ENCODE measurements at regions not wholly inside any gene's neighbourhood (a gene's known extent, or its start where the extent isn't known, plus 50 kb on each side); places are given as distances from the start of the nearest gene placed in this dataset.

GRCh38 chr12:89244536-89244935 lies 107.8 kb downstream of the DUSP6 start:
- no peak for DNase-seq (ENCODE audit: extremely low spot score, unreplicated experiment)
- Mint-ChIP-seq H3K4me3 (ENCODE audit: unreplicated experiment) (no peak overlapping the region), H3K36me3 (ENCODE audit: unreplicated experiment) (no peaks in the 10 kb centered on the region), H3K4me1 (ENCODE audit: unreplicated experiment) (peaks cover 4% of the 10 kb centered on the region), H3K27ac (ENCODE audit: unreplicated experiment) (no peak overlapping the region), H3K9me3 (ENCODE audit: unreplicated experiment) (peaks cover 11% of the 10 kb centered on the region), H3K27me3 (ENCODE audit: unreplicated experiment) (no peaks in the 10 kb centered on the region)
- TF ChIP-seq CTCF (IDR thresholded peaks at IDR 0.05), result no peak

- DNase-seq (ENCODE audit: extremely low spot score, unreplicated experiment), result no peak
- no peak overlapping the region for H3K27ac Mint-ChIP-seq (ENCODE audit: unreplicated experiment)
- no peak overlapping the region for H3K4me3 Mint-ChIP-seq (ENCODE audit: unreplicated experiment)
- H3K27me3 Mint-ChIP-seq (ENCODE audit: unreplicated experiment), result no peaks in the 10 kb centered on the region
- no peaks in the 10 kb centered on the region for H3K36me3 Mint-ChIP-seq (ENCODE audit: unreplicated experiment)
- peaks cover 4% of the 10 kb centered on the region for H3K4me1 Mint-ChIP-seq (ENCODE audit: unreplicated experiment)
- no peak for TF ChIP-seq CTCF (IDR thresholded peaks at IDR 0.05)
- H3K9me3 Mint-ChIP-seq (ENCODE audit: unreplicated experiment), result peaks cover 11% of the 10 kb centered on the region
Measured at GRCh38 chr12:89243771-89244170, 108.5 kb downstream of the DUSP6 start.

GRCh38 chr12:89239534-89239933 lies 112.8 kb downstream of the DUSP6 start:
- Mint-ChIP-seq H3K36me3 (ENCODE audit: unreplicated experiment) (no peaks in the 10 kb centered on the region), H3K4me1 (ENCODE audit: unreplicated experiment) (no peaks in the 10 kb centered on the region), H3K27ac (ENCODE audit: unreplicated experiment) (no peak overlapping the region), H3K4me3 (ENCODE audit: unreplicated experiment) (no peak overlapping the region), H3K27me3 (ENCODE audit: unreplicated experiment) (no peaks in the 10 kb centered on the region), H3K9me3 (ENCODE audit: unreplicated experiment) (peaks cover 11% of the 10 kb centered on the region)
- DNase-seq (ENCODE audit: extremely low spot score, unreplicated experiment), result no peak
- TF ChIP-seq CTCF (IDR thresholded peaks at IDR 0.05), result no peak

- no peaks in the 10 kb centered on the region for H3K27me3 Mint-ChIP-seq (ENCODE audit: unreplicated experiment)
- no peaks in the 10 kb centered on the region for H3K4me1 Mint-ChIP-seq (ENCODE audit: unreplicated experiment)
- TF ChIP-seq CTCF (IDR thresholded peaks at IDR 0.05), result no peak
- no peak overlapping the region for H3K4me3 Mint-ChIP-seq (ENCODE audit: unreplicated experiment)
- H3K36me3 Mint-ChIP-seq (ENCODE audit: unreplicated experiment), result no peaks in the 10 kb centered on the region
- peaks cover 11% of the 10 kb centered on the region for H3K9me3 Mint-ChIP-seq (ENCODE audit: unreplicated experiment)
- no peak for DNase-seq (ENCODE audit: extremely low spot score, unreplicated experiment)
- no peak overlapping the region for H3K27ac Mint-ChIP-seq (ENCODE audit: unreplicated experiment)
Measured at GRCh38 chr12:89238593-89238992, 113.7 kb downstream of the DUSP6 start.

- no peaks in the 10 kb centered on the region for H3K36me3 Mint-ChIP-seq (ENCODE audit: unreplicated experiment)
- H3K27me3 Mint-ChIP-seq (ENCODE audit: unreplicated experiment), result no peaks in the 10 kb centered on the region
- no peak overlapping the region for H3K4me3 Mint-ChIP-seq (ENCODE audit: unreplicated experiment)
- DNase-seq (ENCODE audit: extremely low spot score, unreplicated experiment), result no peak
- H3K27ac Mint-ChIP-seq (ENCODE audit: unreplicated experiment), result no peak overlapping the region
- peaks cover 11% of the 10 kb centered on the region for H3K9me3 Mint-ChIP-seq (ENCODE audit: unreplicated experiment)
- no peaks in the 10 kb centered on the region for H3K4me1 Mint-ChIP-seq (ENCODE audit: unreplicated experiment)
- TF ChIP-seq CTCF (IDR thresholded peaks at IDR 0.05), result no peak
Measured at GRCh38 chr12:89237763-89238162, 114.5 kb downstream of the DUSP6 start.
